Neural cell (in vitro differentiated cells): ENCODE measurements at regions not wholly inside any gene's neighbourhood (a gene's known extent, or its start where the extent isn't known, plus 50 kb on each side); places are given as distances from the start of the nearest gene placed in this dataset.

Source experiments
- EP300 ChIP-seq: fragments of 450-650 bp; conservative IDR thresholded peaks from 2 replicates; pipeline ENCODE4 v1.6.1; 2014; ENCODE audit warnings: antibody characterized with exemption, mild to moderate bottlenecking, moderate library complexity; ENCODE audit not compliant: poor library complexity, severe bottlenecking
- RAD21 ChIP-seq: fragments of 450-650 bp; conservative IDR thresholded peaks from 2 replicates; pipeline ENCODE4 v1.6.1; 2014; ENCODE audit warnings: antibody characterized with exemption, mild to moderate bottlenecking, moderate library complexity
- TF ChIP-seq, protein P1 (sequence below): fragments of 450-650 bp; IDR thresholded peaks from 2 replicates; pipeline ENCODE4 v1.5.1; 2014; ENCODE audit warnings: antibody characterized with exemption, mild to moderate bottlenecking, moderate library complexity; ENCODE audit not compliant: poor library complexity, severe bottlenecking

GRCh38 chr6:144718431-144718830 lies 433.3 kb downstream of the UTRN start:
- TF ChIP-seq, protein P1, sequence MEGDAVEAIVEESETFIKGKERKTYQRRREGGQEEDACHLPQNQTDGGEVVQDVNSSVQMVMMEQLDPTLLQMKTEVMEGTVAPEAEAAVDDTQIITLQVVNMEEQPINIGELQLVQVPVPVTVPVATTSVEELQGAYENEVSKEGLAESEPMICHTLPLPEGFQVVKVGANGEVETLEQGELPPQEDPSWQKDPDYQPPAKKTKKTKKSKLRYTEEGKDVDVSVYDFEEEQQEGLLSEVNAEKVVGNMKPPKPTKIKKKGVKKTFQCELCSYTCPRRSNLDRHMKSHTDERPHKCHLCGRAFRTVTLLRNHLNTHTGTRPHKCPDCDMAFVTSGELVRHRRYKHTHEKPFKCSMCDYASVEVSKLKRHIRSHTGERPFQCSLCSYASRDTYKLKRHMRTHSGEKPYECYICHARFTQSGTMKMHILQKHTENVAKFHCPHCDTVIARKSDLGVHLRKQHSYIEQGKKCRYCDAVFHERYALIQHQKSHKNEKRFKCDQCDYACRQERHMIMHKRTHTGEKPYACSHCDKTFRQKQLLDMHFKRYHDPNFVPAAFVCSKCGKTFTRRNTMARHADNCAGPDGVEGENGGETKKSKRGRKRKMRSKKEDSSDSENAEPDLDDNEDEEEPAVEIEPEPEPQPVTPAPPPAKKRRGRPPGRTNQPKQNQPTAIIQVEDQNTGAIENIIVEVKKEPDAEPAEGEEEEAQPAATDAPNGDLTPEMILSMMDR: no peak
- TF ChIP-seq RAD21 (no peak), EP300 (no peak)
